Fibroblast of the aortic adventitia (primary cell): ENCODE measurements at regions not wholly inside any gene's neighbourhood (a gene's known extent, or its start where the extent isn't known, plus 50 kb on each side); places are given as distances from the start of the nearest gene placed in this dataset.

Experiments
- DNase-seq: peaks from one replicate; pipeline ENCODE4 v3.0.0-alpha.2; 2010; ENCODE audit warnings: low read depth
- H3K4me3 ChIP-seq: 2 replicates; pipeline ENCODE4 v1.5.1; 2011; ENCODE audit warnings: low read depth, mild to moderate bottlenecking, control low read depth, low read length, moderate library complexity
- CTCF ChIP-seq: IDR thresholded peaks from 2 replicates; pipeline ENCODE4 v1.5.1; 2011; ENCODE audit warnings: mild to moderate bottlenecking, low read length, control low read depth, inconsistent platforms; ENCODE audit not compliant: insufficient read depth

- no peak for TF ChIP-seq CTCF
- H3K4me3 ChIP-seq: no peak overlapping the region
- DNase-seq: no peak
These were observed 307.3 kb upstream of the NREP start for GRCh38 chr5:112064271-112064701.

- no peak for DNase-seq
- no peak overlapping the region for H3K4me3 ChIP-seq
- TF ChIP-seq CTCF: no peak
These were observed 306.9 kb upstream of the NREP start for GRCh38 chr5:112063856-112064255.

GRCh38 chr5:112063191-112063590, 306.2 kb upstream of the NREP start:
- no peak for TF ChIP-seq CTCF
- no peak overlapping the region for H3K4me3 ChIP-seq
- DNase-seq: no peak

- DNase-seq: no peak
These were observed 305.2 kb upstream of the NREP start for GRCh38 chr5:112062181-112062580.

GRCh38 chr5:112061666-112062065, 304.7 kb upstream of the NREP start:
- H3K4me3 ChIP-seq: no peak overlapping the region
- TF ChIP-seq CTCF: no peak
- DNase-seq: no peak

More at GRCh38 chr5:112062181-112062580, 305.2 kb upstream of the NREP start:
- H3K4me3 ChIP-seq: no peak overlapping the region
- no peak for TF ChIP-seq CTCF

- no peak for TF ChIP-seq CTCF
- H3K4me3 ChIP-seq: no peak overlapping the region
- peak; percentile 13 for DNase-seq
These were observed 302.7 kb upstream of the NREP start for GRCh38 chr5:112059579-112060135.

- H3K4me3 ChIP-seq: no peak overlapping the region
- TF ChIP-seq CTCF: no peak
- DNase-seq: no peak
These were observed 292.7 kb upstream of the NREP start for GRCh38 chr5:112049738-112050137.
